ENCODE measurements at regions not wholly inside any gene's neighbourhood (a gene's known extent, or its start where the extent isn't known, plus 50 kb on each side); places are given as distances from the start of the nearest gene placed in this dataset.
A peak's percentile ranks its signal among the peaks of the same experiment; 100 is the strongest.
"Not testable (repeated sequence)": the region's sequence is repeated elsewhere in the genome, so short reads cannot be mapped to it uniquely, and the experiment has no call there.

GRCh38 chr5:127133071-127133470 is 59.8 kb upstream of the C5orf63 start:
- no peak for DNase-seq (ENCODE audit: low read depth)

GRCh38 chr5:127136908-127137307 is 63.6 kb upstream of the C5orf63 start:
- DNase-seq (ENCODE audit: low read depth) = no peak

- DNase-seq (ENCODE audit: low read depth) = no peak
These were observed 70.4 kb upstream of the C5orf63 start for GRCh38 chr5:127143722-127144121.

- no peak for DNase-seq (ENCODE audit: low read depth)
These were observed 79.7 kb upstream of the C5orf63 start for GRCh38 chr5:127153031-127153430.

GRCh38 chr5:127153521-127153920 is 80.2 kb upstream of the C5orf63 start:
- DNase-seq (ENCODE audit: low read depth) = no peak

GRCh38 chr5:127163750-127164149 is 90.4 kb upstream of the C5orf63 start:
- DNase-seq (ENCODE audit: low read depth) = no peak

- DNase-seq (ENCODE audit: low read depth) = no peak
These were observed 97.8 kb upstream of the C5orf63 start for GRCh38 chr5:127170918-127171600.

- DNase-seq (ENCODE audit: low read depth) = no peak
These were observed 103.5 kb upstream of the C5orf63 start for GRCh38 chr5:127176769-127177168.

GRCh38 chr5:127182631-127183030 is 108.0 kb upstream of the MEGF10 start:
- DNase-seq (ENCODE audit: low read depth) = not testable (repeated sequence)

GRCh38 chr5:127183332-127183731 is 107.3 kb upstream of the MEGF10 start:
- no peak for DNase-seq (ENCODE audit: low read depth)

GRCh38 chr5:127184851-127185250 is 105.7 kb upstream of the MEGF10 start:
- DNase-seq (ENCODE audit: low read depth) = no peak

- no peak for DNase-seq (ENCODE audit: low read depth)
These were observed 103.9 kb upstream of the MEGF10 start for GRCh38 chr5:127186657-127187056.

GRCh38 chr5:127187706-127188105 is 102.9 kb upstream of the MEGF10 start:
- no peak for DNase-seq (ENCODE audit: low read depth)

- no peak for DNase-seq (ENCODE audit: low read depth)
These were observed 98.4 kb upstream of the MEGF10 start for GRCh38 chr5:127192150-127192549.

- DNase-seq (ENCODE audit: low read depth) = no peak
These were observed 97.7 kb upstream of the MEGF10 start for GRCh38 chr5:127192836-127193338.

- DNase-seq (ENCODE audit: low read depth) = no peak
These were observed 94.6 kb upstream of the MEGF10 start for GRCh38 chr5:127196042-127196441.

GRCh38 chr5:127197402-127198167 is 93.0 kb upstream of the MEGF10 start:
- DNase-seq (ENCODE audit: low read depth) = not testable (repeated sequence)

- not testable (repeated sequence) for DNase-seq (ENCODE audit: low read depth)
These were observed 87.9 kb upstream of the MEGF10 start for GRCh38 chr5:127202738-127203137.

GRCh38 chr5:127203818-127204217 is 86.8 kb upstream of the MEGF10 start:
- no peak for DNase-seq (ENCODE audit: low read depth)

GRCh38 chr5:127205147-127205546 is 85.4 kb upstream of the MEGF10 start:
- no peak for DNase-seq (ENCODE audit: low read depth)

GRCh38 chr5:127206320-127207113 is 84.1 kb upstream of the MEGF10 start:
- DNase-seq (ENCODE audit: low read depth) = peak; percentile 27

- no peak for DNase-seq (ENCODE audit: low read depth)
These were observed 80.6 kb upstream of the MEGF10 start for GRCh38 chr5:127210042-127210441.

- no peak for DNase-seq (ENCODE audit: low read depth)
These were observed 77.4 kb upstream of the MEGF10 start for GRCh38 chr5:127213231-127213630.

Measured in GM04504 (cell line).